Gastrocnemius medialis (tissue), 4 donors: ENCODE measurements at regions not wholly inside any gene's neighbourhood (a gene's known extent, or its start where the extent isn't known, plus 50 kb on each side); places are given as distances from the start of the nearest gene placed in this dataset.
A peak's percentile ranks its signal among the peaks of the same experiment; 100 is the strongest.

Source experiments
- ATAC-seq, 2 donors: fragments of 150-250 bp; one replicate each; pipeline ENCODE4 v1.9.1; 2016
- DNase-seq, 2 donors: peaks; one replicate each; pipeline ENCODE4 v3.0.0-alpha.2; 2019
- H3K27ac ChIP-seq, 4 donors: fragments of 200-600 bp; sonication (generic); 1 replicate in 1 of 4; 2 replicates in 3 of 4; pipeline ENCODE4 v1.5.1; 2016 to 2018; ENCODE audit warnings: mild to moderate bottlenecking in 2 of 4, moderate library complexity in 1 of 4
- H3K27me3 ChIP-seq, 3 donors: fragments of 200-600 bp; sonication (generic) in 2 of 3; 1 replicate in 1 of 3; 2 replicates in 2 of 3; pipeline versions ENCODE4 v1.5.1 to v1.6.0; 2016 to 2019; ENCODE audit warnings: mild to moderate bottlenecking in 1 of 3, moderate library complexity in 1 of 3
- H3K36me3 ChIP-seq, 2 donors: fragments of 200-600 bp; sonication (generic) in 1 of 2; one replicate each; pipeline ENCODE4 v1.5.1; 2017 to 2018
- H3K4me1 ChIP-seq, 2 donors: fragments of 200-600 bp; sonication (generic) in 1 of 2; one replicate each; pipeline ENCODE4 v1.5.1; 2016 to 2017; ENCODE audit warnings: mild to moderate bottlenecking in 2 of 2
- H3K4me3 ChIP-seq, 4 donors: fragments of 200-600 bp; sonication (generic) in 3 of 4; 1 replicate in 1 of 4; 2 replicates in 3 of 4; pipeline ENCODE4 v1.5.1; 2016 to 2019; ENCODE audit warnings: mild to moderate bottlenecking in 2 of 4
- H3K9me3 ChIP-seq, 3 donors: fragments of 200-600 bp; sonication (generic) in 2 of 3; 1 replicate in 1 of 3; 2 replicates in 2 of 3; pipeline ENCODE4 v1.5.1; 2016 to 2019
- POLR2A ChIP-seq, 2 donors: fragments of 450-650 bp; IDR thresholded peaks; one replicate each; pipeline ENCODE4 v1.6.1; 2017; ENCODE audit warnings: antibody characterized with exemption in 2 of 2, mild to moderate bottlenecking in 2 of 2, moderate library complexity in 2 of 2
- in situ Hi-C, 4 donors: fragments of 200-750 bp; cut with MboI; loops; one replicate each; pipeline versions ENCODE4 v1.15.0 to v1.8.0; 2017; ENCODE audit warnings: low sequenced_read_pairs in 4 of 4
- intact Hi-C: fragments of 100-400 bp; cut with DNase I; formaldehyde crosslinking; loops from one replicate; pipeline ENCODE4 v1.15.1; 2023; ENCODE audit warnings: low total_unique reads
- TF ChIP-seq, protein P1 (sequence below), 5 experiments: fragments of 450-650 bp in 3 of 5; fragments of 200-600 bp in 2 of 5; sonication (generic) in 2 of 5; IDR thresholded peaks in 4 of 5; conservative IDR thresholded peaks in 1 of 5; 1 replicate in 4 of 5; 2 replicates in 1 of 5; pipeline ENCODE4 v1.5.1; 2016 to 2019; ENCODE audit warnings: antibody characterized with exemption in 5 of 5, mild to moderate bottlenecking in 3 of 5, moderate library complexity in 3 of 5

DNA sequence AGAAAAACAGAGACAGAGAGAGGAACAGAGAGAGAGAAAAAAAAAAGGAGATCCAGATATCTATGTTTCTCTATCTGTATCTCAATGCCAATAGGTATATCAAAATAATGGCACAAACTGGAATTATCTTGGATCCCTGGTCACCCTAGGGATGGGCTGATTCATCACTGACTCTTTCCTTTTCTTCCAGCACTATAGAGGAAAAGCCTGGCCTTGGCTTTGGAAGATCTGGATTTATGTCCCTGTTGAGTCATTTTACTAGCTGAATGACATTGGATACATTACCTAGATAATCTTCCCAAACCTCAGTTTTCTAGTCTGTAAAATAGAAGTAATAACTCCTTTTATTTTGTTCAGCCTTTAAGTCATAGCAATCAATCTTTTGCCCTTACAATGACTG, 152.8 kb upstream of the GDF10 start:
- Histone ChIP-seq H3K27ac (no peak overlapping the region), H3K36me3 (no peaks in the 10 kb centered on the region), H3K4me3 (no peak overlapping the region), H3K27me3 (no peaks in the 10 kb centered on the region), H3K4me1 (no peaks in the 10 kb centered on the region), H3K9me3 (no peaks in the 10 kb centered on the region)
- intact Hi-C loops, result no loop called here
- TF ChIP-seq, protein P1, sequence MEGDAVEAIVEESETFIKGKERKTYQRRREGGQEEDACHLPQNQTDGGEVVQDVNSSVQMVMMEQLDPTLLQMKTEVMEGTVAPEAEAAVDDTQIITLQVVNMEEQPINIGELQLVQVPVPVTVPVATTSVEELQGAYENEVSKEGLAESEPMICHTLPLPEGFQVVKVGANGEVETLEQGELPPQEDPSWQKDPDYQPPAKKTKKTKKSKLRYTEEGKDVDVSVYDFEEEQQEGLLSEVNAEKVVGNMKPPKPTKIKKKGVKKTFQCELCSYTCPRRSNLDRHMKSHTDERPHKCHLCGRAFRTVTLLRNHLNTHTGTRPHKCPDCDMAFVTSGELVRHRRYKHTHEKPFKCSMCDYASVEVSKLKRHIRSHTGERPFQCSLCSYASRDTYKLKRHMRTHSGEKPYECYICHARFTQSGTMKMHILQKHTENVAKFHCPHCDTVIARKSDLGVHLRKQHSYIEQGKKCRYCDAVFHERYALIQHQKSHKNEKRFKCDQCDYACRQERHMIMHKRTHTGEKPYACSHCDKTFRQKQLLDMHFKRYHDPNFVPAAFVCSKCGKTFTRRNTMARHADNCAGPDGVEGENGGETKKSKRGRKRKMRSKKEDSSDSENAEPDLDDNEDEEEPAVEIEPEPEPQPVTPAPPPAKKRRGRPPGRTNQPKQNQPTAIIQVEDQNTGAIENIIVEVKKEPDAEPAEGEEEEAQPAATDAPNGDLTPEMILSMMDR (IDR thresholded peaks at IDR 0.05 in 4 of 5, conservative IDR thresholded peaks at IDR 0.05 in 1 of 5), result no peak
- TF ChIP-seq POLR2A (IDR thresholded peaks at IDR 0.05), result no peak
- no peak for ATAC-seq
- no peak for DNase-seq
- in situ Hi-C loops, result no loop called here

DNA sequence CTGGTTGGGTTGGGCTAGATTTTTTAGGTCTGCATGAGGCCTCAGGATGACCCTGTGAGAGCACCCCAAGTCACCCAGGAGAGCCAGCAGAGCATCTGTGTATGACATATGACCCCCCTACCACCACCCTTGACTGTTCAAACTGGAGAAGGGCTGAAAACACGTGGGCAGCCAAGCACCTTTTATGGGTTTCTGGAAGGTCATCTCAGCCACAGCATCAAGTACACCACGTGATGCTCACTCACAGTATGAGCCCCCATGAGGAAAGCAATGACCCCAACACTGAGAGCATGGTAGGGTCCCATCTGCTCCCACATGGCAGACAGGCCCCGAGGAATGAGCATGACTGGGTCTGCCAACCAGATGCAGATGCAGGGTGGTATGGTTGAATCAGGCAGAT, 149.4 kb upstream of the GDF10 start:
- ATAC-seq, result no peak
- Histone ChIP-seq H3K4me3 (no peak overlapping the region), H3K9me3 (no peaks in the 10 kb centered on the region), H3K36me3 (no peaks in the 10 kb centered on the region), H3K27ac (no peak overlapping the region), H3K4me1 (no peaks in the 10 kb centered on the region), H3K27me3 (no peaks in the 10 kb centered on the region)
- DNase-seq, result no peak
- in situ Hi-C loops, result no loop called here
- TF ChIP-seq, protein P1 (IDR thresholded peaks at IDR 0.05 in 4 of 5, conservative IDR thresholded peaks at IDR 0.05 in 1 of 5), result no peak
- TF ChIP-seq POLR2A (IDR thresholded peaks at IDR 0.05), result no peak
- intact Hi-C loops, result no loop called here

DNA sequence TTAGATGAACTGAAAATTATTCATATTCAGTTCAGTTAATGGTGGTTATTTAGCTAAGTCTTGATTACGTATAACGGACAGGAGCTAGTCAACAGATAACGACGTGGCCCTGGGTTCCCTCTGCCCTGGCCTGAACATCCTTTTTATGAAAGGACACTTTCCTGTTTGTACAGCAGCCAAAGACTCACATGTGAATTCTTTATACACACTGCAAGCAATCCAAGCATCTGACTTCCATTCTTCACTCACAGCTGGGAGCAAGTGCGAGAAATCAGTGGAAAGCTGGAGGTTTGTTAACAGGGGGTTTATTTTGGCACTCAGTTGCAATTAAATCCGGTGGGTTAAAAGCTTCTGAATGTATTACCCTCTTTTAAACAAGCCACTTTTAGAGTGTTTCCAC, 148.1 kb upstream of the GDF10 start:
- Histone ChIP-seq H3K9me3 (no peaks in the 10 kb centered on the region), H3K27me3 (no peaks in the 10 kb centered on the region), H3K36me3 (no peaks in the 10 kb centered on the region), H3K27ac (no peak overlapping the region), H3K4me1 (no peaks in the 10 kb centered on the region), H3K4me3 (no peak overlapping the region)
- DNase-seq (no peak), ATAC-seq (peak in 1 of 2 donors; percentile 39)
- TF ChIP-seq, protein P1 (IDR thresholded peaks at IDR 0.05 in 4 of 5, conservative IDR thresholded peaks at IDR 0.05 in 1 of 5), result no peak
- no peak for TF ChIP-seq POLR2A (IDR thresholded peaks at IDR 0.05)
- in situ Hi-C loops (no loop called here), intact Hi-C loops (no loop called here)

DNA sequence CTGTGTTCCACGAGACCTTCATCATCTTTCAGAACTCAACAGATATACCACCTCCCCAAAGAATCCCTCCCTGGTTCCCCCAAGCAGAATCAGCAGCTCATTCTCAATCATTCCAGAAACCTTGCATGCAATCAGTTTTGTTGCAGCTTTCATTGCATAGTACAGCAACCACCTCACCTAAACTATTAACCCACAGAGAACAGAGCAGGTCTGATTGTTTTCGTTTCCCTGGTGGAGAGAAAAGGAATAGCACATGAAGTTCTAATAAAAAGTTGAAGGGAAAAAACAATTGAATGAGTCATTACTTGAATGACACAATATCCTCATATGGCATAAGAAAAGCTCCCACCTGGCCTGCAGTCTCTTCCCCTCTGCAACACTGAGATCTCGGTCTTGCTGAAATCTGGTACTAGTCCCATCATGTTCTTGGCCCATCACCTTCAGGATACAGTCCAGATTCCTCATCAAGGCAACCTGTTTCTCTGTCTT, 147.1 kb upstream of the GDF10 start:
- no peak for DNase-seq
- H3K27ac ChIP-seq, result no peak overlapping the region
- no peaks in the 10 kb centered on the region for H3K27me3 ChIP-seq
- TF ChIP-seq POLR2A (IDR thresholded peaks at IDR 0.05), result no peak
- TF ChIP-seq, protein P1 (IDR thresholded peaks at IDR 0.05 in 4 of 5, conservative IDR thresholded peaks at IDR 0.05 in 1 of 5), result peak in 3 of 5 experiments; percentile 9 to 24 (median 21)
- in situ Hi-C loops (no loop called here), intact Hi-C loops (no loop called here)
- peak; percentile 60 for ATAC-seq
- no peaks in the 10 kb centered on the region for H3K9me3 ChIP-seq
- no peak overlapping the region for H3K4me3 ChIP-seq
- H3K36me3 ChIP-seq, result no peaks in the 10 kb centered on the region
- H3K4me1 ChIP-seq, result no peaks in the 10 kb centered on the region

DNA sequence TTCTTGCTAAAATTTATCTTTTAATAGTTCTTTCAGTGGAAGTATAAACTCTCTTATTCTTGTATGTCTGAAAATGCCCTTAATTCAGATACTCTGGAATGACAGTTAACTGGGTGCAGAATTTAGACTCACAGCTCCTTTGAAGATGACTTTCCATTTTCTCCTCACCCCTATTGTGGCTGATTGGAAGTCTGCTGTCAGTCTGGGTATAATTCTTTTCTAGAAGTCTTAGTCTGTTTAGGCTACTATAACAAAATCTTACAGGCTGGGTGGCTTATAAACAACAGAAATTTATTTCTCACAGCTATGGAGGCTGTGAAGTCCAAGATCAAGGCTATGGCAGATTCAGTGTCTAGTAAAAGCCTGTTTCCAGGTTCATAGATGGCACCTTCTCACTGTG, 145.2 kb upstream of the GDF10 start:
- H3K9me3 ChIP-seq, result no peaks in the 10 kb centered on the region
- H3K4me3 ChIP-seq, result no peak overlapping the region
- ATAC-seq (no peak), DNase-seq (no peak)
- TF ChIP-seq, protein P1 (IDR thresholded peaks at IDR 0.05 in 4 of 5, conservative IDR thresholded peaks at IDR 0.05 in 1 of 5), result no peak
- TF ChIP-seq POLR2A (IDR thresholded peaks at IDR 0.05), result no peak
- no peaks in the 10 kb centered on the region for H3K4me1 ChIP-seq
- no peak overlapping the region for H3K27ac ChIP-seq
- H3K36me3 ChIP-seq, result no peaks in the 10 kb centered on the region
- no peaks in the 10 kb centered on the region for H3K27me3 ChIP-seq
- intact Hi-C loops, result no loop called here
- in situ Hi-C loops, result no loop called here
